Stimulated activated CD4-positive, alpha-beta T cell treated with anti-CD3 and anti-CD28 coated beads, Interleukin-1b, Interleukin-23, amount 100 ng/mL, for 1 hour (primary cell): ENCODE measurements at regions not wholly inside any gene's neighbourhood (a gene's known extent, or its start where the extent isn't known, plus 50 kb on each side); places are given as distances from the start of the nearest gene placed in this dataset.

ENCODE experiments used
- DNase-seq, 2 donors: peaks; one replicate each; pipeline ENCODE4 v3.0.0-alpha.2; 2020; ENCODE audit warnings: low read depth in 2 of 2

DNA sequence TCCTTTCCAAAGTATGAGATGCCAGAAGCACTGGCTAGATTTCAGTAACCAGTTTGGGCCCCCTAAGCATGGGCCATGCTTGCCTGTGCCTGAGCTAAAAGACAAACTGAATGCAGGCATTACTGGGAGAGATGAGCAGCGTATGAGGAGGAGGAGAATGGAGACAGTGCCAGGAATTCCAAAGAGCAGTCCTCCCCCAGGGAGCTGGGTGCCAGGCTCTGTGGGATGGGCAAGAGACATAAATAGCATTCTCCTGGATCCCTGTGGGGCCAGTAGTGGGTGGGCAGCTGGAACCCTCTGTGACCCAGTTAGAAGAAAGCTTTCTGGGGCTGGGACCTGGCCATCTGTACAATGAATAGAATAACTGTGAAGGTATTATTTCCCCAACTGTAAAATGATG, 235.6 kb downstream of the KCNA4 start:
- no peak for DNase-seq

GRCh38 chr11:29780756-29781155, 236.1 kb downstream of the KCNA4 start:
- DNase-seq: no peak

- DNase-seq: no peak
Observed at GRCh38 chr11:29773656-29774264, 243.1 kb downstream of the KCNA4 start.

GRCh38 chr11:29756871-29757270, 260.0 kb downstream of the KCNA4 start:
- DNase-seq: no peak

- DNase-seq: no peak
Observed at GRCh38 chr11:29755474-29755873, 261.4 kb downstream of the KCNA4 start.

- no peak for DNase-seq
Observed at GRCh38 chr11:29751618-29752017, 265.2 kb downstream of the KCNA4 start.

DNA sequence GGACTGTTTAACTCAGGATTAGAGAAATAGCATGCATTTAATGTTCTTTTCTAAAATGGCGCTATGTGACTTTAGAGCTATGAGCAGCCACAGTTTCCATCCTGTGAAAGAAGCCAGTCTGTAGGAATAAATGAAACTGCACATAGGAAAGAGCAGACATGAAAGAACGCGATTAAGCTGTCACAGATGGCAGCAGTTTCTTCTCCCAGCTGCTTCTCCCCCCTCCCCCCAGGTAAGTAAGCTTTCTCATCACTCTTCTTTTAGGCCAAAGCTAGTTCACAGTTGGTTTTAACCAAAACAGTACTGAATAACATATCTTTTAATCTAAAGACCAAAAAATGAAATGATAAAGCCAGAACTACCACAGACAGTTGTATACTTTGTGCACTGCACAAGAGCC, 266.4 kb downstream of the KCNA4 start:
- no peak for DNase-seq

DNA sequence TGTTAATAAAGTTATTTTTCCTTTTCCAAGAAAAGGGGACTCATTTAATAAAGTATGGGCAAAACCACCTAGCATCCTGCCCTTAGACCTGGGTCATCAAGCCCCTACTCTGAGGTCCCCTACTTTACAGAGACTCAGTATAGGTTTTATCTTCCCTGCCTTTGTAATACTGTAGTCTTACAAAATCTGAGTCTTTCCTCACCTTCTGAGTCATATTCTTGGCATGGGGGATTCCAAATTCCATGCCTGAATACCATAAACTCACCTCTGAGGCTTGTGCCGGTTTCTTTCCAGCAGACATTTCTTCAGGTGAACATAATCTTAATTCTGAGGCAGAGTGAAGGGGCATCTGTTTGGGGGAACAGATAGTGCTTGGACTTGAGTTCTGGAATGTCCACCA, 282.5 kb downstream of the KCNA4 start:
- DNase-seq: no peak

GRCh38 chr11:29713831-29714320, 303.0 kb downstream of the KCNA4 start:
- no peak for DNase-seq

- DNase-seq: no peak
Observed at GRCh38 chr11:29712616-29713015, 304.2 kb downstream of the KCNA4 start.

DNA sequence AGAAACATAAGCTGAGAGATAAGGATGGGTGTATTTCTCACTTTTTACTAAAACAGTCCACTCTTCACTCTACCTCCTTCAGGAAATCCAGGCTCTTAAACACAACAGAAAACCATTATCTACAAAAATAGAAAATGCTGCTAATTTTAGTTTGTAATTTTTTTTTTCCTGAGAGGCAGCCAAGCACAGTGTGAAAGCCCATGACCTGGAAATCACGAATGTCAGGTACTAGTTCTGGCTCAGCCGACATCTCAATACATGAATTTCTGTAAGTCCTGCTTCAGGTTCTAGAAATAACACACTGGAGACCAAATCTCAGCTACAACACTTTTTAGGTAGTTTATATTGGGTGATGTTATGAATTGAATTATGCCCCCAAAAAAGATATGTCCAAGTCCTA, 308.9 kb downstream of the KCNA4 start:
- DNase-seq: no peak

GRCh38 chr11:29685361-29685760, 331.5 kb downstream of the KCNA4 start:
- DNase-seq: no peak

DNA sequence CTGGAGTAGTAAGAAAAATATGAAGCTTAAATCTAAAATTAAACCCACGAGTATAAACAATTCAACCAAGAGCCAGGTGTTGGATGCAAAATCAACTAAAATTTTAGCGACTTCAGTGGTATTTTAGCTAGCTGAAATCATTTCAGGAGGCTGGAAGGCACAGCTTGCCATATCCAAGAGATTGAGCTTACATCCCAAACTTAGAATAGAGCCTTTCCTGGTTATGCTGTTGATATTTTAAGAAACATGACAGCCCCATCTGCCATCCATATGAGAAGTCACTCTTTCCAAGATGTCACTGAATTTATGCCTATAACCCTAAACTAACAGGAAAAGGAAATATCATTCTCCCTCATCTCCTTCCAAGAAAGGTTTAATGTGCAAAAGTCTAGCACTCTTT, 334.0 kb downstream of the KCNA4 start:
- no peak for DNase-seq

- DNase-seq: no peak
Observed at GRCh38 chr11:29679996-29680395, 336.8 kb downstream of the KCNA4 start.

DNA sequence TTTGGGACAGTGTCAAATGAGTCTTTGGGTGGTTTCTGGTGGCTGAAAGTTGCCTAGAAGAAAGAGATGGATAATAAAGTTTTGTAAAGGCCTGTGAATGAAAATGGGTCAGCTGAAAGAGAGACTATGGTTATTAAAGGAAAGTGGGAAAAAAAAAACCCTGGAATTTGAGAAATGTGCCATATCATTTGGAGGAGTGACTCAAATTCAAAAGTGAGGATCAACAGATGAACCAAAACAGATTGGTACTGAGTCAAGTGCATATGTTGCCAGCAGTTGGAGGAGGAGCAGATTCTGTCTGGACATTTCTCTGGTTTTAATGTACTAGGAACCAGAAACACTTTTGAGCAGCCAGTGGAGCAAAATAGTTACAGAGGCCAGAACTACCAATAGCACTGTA, 339.8 kb downstream of the KCNA4 start:
- no peak for DNase-seq

- no peak for DNase-seq
Observed at GRCh38 chr11:29669310-29669709, 347.5 kb downstream of the KCNA4 start.

GRCh38 chr11:29657709-29658108, 359.1 kb downstream of the KCNA4 start:
- DNase-seq: no peak

DNA sequence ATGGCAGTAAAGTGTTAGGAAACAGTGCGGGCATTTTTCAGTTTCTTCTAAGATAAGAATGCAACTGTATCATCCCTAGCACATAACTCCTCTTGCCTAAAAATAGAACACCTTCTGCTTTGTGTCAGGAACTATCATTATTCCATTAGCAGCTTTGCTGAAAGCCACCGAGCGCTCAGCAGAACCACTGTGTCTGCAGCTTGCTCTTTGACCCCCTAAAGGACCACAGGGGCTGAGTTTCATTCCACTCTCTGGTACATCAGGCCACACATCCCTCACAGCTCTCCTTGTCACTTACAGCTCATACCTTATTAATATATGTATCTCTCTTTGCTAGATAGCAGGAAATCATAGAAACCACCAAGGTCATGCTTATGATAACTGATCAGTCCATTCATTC, 360.2 kb downstream of the KCNA4 start:
- no peak for DNase-seq

GRCh38 chr11:29645373-29645772, 371.5 kb downstream of the KCNA4 start:
- no peak for DNase-seq

DNA sequence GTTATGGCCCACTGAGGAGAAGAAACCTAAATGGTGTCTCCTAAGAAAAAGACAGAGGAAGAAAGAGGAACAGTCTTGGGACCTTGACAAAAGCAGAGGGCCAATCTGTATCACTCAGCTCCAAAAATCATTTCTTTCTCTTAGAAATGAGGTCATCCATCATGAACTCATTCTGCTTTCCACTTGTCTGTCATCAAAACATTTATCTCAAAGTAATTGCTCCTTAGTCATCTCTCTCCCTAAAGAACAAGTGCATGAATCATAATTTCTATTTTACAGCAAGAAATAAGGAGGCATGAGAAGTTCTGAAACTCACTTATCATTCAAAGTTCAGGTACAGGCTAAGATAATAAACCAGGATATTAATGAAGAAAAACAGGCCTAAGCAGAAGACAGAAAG, 375.6 kb downstream of the KCNA4 start:
- no peak for DNase-seq

DNA sequence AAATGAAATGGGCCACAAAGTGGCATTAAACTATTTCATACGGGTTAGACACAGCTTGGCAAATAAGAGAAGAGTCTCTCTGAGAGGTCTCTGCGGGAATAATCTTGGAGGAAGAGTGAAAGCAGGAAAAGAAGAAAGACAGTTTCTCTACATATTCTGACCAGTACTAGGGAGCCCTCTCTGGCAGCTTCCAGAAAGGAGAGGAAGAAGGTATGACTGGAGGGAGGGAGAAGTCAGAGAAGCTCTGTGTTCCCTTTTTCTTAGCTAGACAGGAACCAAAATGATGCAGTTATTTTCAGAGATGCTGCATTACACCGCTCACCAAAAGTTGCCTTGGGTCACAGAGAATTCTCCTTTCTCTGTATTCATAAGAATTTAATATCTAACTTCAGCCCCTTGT, 382.1 kb downstream of the KCNA4 start:
- DNase-seq: no peak

- no peak for DNase-seq
Observed at GRCh38 chr11:29634244-29634643, 382.6 kb downstream of the KCNA4 start.

DNA sequence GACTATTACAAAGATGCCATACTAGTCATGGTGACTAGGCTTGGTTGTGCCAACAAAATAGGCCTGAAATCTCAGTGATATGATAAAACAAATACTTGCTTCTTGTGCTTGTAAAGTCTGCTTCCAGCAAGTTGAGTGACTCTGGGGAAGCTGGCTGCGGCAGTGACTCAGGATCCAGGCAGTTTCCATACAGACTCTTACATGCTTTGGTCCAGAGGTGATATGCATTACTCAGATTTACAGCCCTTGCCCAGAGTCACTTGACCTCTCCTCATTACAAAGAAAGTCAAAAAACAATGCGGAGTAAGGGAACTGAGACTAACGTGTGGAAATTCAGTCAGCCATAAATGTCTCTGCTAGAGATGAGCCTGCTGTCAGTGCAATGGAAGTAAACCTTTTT, 387.5 kb downstream of the KCNA4 start:
- no peak for DNase-seq

- DNase-seq: no peak
Observed at GRCh38 chr11:29628609-29629008, 388.2 kb downstream of the KCNA4 start.
